Heart left ventricle (tissue), 16 donors: ENCODE measurements at regions not wholly inside any gene's neighbourhood (a gene's known extent, or its start where the extent isn't known, plus 50 kb on each side); places are given as distances from the start of the nearest gene placed in this dataset.
"Not testable (repeated sequence)": the region's sequence is repeated elsewhere in the genome, so short reads cannot be mapped to it uniquely, and the experiment has no call there.

Experiments used
- ATAC-seq, 4 donors: fragments of 200-7000 bp; cut with Tn5 transposase; one replicate each; pipeline ENCODE4 v1.9.1; 2020 to 2022; ENCODE audit warnings: moderate library complexity in 4 of 4, mild to moderate bottlenecking in 3 of 4, moderate number of reproducible peaks in 1 of 4
- DNase-seq, 5 donors: peaks; one replicate each; pipeline ENCODE4 v3.0.0-alpha.2; 2020
- H3K27ac ChIP-seq, 12 donors: fragments of 200-600 bp; sonication (generic) in 4 of 12; one replicate each; pipeline versions ENCODE4 v1.5.0 to v1.8.0; 2016 to 2022; ENCODE audit warnings: mild to moderate bottlenecking in 2 of 12
- H3K27me3 ChIP-seq, 9 donors: fragments of 200-600 bp; sonication (generic) in 2 of 9; one replicate each; pipeline versions ENCODE4 v1.5.1 to v1.8.0; 2016 to 2022; ENCODE audit warnings: mild to moderate bottlenecking in 3 of 9
- H3K36me3 ChIP-seq, 9 donors: fragments of 200-600 bp; sonication (generic) in 2 of 9; one replicate each; pipeline versions ENCODE4 v1.5.0 to v1.8.0; 2018 to 2022; ENCODE audit warnings: mild to moderate bottlenecking in 2 of 9
- H3K4me1 ChIP-seq, 12 donors: fragments of 200-600 bp; sonication (generic) in 4 of 12; one replicate each; pipeline versions ENCODE4 v1.5.0 to v1.8.0; 2016 to 2022; ENCODE audit warnings: mild to moderate bottlenecking in 3 of 12
- H3K4me3 ChIP-seq, 12 donors: fragments of 200-600 bp; sonication (generic) in 4 of 12; one replicate each; pipeline versions ENCODE4 v1.5.0 to v1.8.0; 2017 to 2022; ENCODE audit warnings: mild to moderate bottlenecking in 9 of 12, moderate library complexity in 4 of 12
- H3K9me3 ChIP-seq, 12 donors: fragments of 200-600 bp; sonication (generic) in 4 of 12; one replicate each; pipeline versions ENCODE4 v1.5.0 to v1.8.0; 2016 to 2022; ENCODE audit warnings: mild to moderate bottlenecking in 1 of 12
- CTCF ChIP-seq, 12 donors: fragments of 200-600 bp; sonication (generic) in 4 of 12; IDR thresholded peaks; one replicate each; pipeline versions ENCODE4 v1.5.0 to v1.8.0; 2018 to 2022; ENCODE audit warnings: antibody characterized with exemption in 12 of 12, mild to moderate bottlenecking in 5 of 12
- POLR2A ChIP-seq, 2 donors: fragments of 450-650 bp; IDR thresholded peaks; one replicate each; pipeline ENCODE4 v1.6.1; 2017; ENCODE audit warnings: antibody characterized with exemption in 2 of 2, mild to moderate bottlenecking in 2 of 2, moderate library complexity in 2 of 2
- WGBS, 4 donors: extraction: QIAGEN DNeasy Blood & Tissue Kit in 2 of 4; methylation state at CpG; one replicate each; pipeline versions ENCODE4 v1.1.5 to v1.1.7; 2013 to 2018; 5-methylcytosine and 5-hydroxymethylcytosine counted together
- intact Hi-C, 10 donors: fragments of 100-400 bp; cut with DNase I; formaldehyde crosslinking; loops; one replicate each; pipeline versions ENCODE4 v1.11.1 to v1.14.2; 2022
- donor health status: ischemic (EF 13 %, LVEDD 7.1; RV severe dilation, severe dysfunction).
- donor health status: healthy with polysubstance abuse.
- donor health status: DM: no; HTN: yes; CAD: no.
- donor health status: DM: no; HTN: no; CAD: no.
- donor health status: ischemic (EF 25% LVEDD 6.9; RV normal size, moderate dysfunction).
- donor health status: ischemic (EF 25% LVEDD 5.7; RV mildly dilated, moderate dysfunction).
- donor health status: healthy.
- donor health status: DM: yes; HTN: yes; CAD: no.
- donor health status: ischemic (EF 35%, LVEDD 5.7; RV mildly dilated, moderate dysfunction).
- donor health status: nonischemic (EF 11% LVEDD 7.7; RV severe dilation, severe dysfunction).
- donor health status: DM: yes; HTN: yes; CAD: no.
- donor health status: PGD.
- donor health status: ischemic (EF 29% LVEDD 5.4; RV normal size, mild dysfunction).
- donor health status: nonischemic (EF 23%, LVEDD 6.1; RV moderate dilation, normal function).

GRCh38 chr18:1510542-1511179 is 606.0 kb downstream of the ADCYAP1 start:
- H3K27me3 ChIP-seq = no peaks in the 10 kb centered on the region
- TF ChIP-seq CTCF (IDR thresholded peaks at IDR 0.05) (no peak), POLR2A (IDR thresholded peaks at IDR 0.05) (no peak)
- WGBS, 4 donors = 63 to 100% (median 78%) methylated on average over 1 to 4 of the region's 4 CpGs
- no peak overlapping the region for H3K27ac ChIP-seq
- H3K4me1 ChIP-seq = no peaks in the 10 kb centered on the region
- DNase-seq (peak in 1 of 5 donors; percentile 60), ATAC-seq (peak in 1 of 4 donors; percentile 20)
- no peaks in the 10 kb centered on the region for H3K9me3 ChIP-seq
- no peaks in the 10 kb centered on the region for H3K36me3 ChIP-seq
- intact Hi-C loops = no loop called here
- H3K4me3 ChIP-seq = no peak overlapping the region

- ATAC-seq = no peak
- Histone ChIP-seq H3K9me3 (no peaks in the 10 kb centered on the region), H3K36me3 (no peaks in the 10 kb centered on the region), H3K4me1 (no peaks in the 10 kb centered on the region), H3K27ac (no peak overlapping the region), H3K4me3 (no peak overlapping the region), H3K27me3 (no peaks in the 10 kb centered on the region)
- intact Hi-C loops = no loop called here
- no peak for TF ChIP-seq POLR2A (IDR thresholded peaks at IDR 0.05)
- no peak for TF ChIP-seq CTCF (IDR thresholded peaks at IDR 0.05)
- 50 to 63% (median 57%) methylated on average over 7 of the region's 7 CpGs for WGBS, 4 donors
- no peak for DNase-seq
Observed at GRCh38 chr18:1511619-1512311, 607.1 kb downstream of the ADCYAP1 start.

DNA sequence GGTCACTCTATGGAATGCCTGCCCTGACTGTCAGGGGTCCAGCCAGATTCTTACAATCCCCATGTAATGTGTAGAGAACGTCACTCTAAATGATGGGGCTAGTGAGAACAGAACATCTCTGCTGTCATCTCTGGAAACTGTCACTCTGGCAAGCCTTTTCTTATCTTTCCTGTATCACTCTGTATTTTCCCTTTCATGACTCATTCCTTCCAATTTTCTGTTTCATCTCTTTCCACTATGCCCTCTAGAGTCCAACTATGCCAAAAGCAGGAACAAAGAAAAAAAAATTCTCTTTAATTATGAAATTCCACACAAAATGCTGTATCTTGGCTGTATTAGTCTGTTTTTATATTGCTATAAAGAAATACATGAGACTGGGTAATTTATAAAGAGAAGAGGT is 608.8 kb downstream of the ADCYAP1 start:
- TF ChIP-seq POLR2A (IDR thresholded peaks at IDR 0.05) = no peak
- no peak for TF ChIP-seq CTCF (IDR thresholded peaks at IDR 0.05)
- no peaks in the 10 kb centered on the region for H3K9me3 ChIP-seq
- no peaks in the 10 kb centered on the region for H3K36me3 ChIP-seq
- no peak overlapping the region for H3K27ac ChIP-seq
- no peak overlapping the region for H3K4me3 ChIP-seq
- no peaks in the 10 kb centered on the region for H3K4me1 ChIP-seq
- DNase-seq = no peak
- no peaks in the 10 kb centered on the region for H3K27me3 ChIP-seq
- WGBS, 4 donors = 10 to 22% (median 16%) methylated on average over 1 of the region's 1 CpG
- no peak for ATAC-seq
- intact Hi-C loops = no loop called here

DNA sequence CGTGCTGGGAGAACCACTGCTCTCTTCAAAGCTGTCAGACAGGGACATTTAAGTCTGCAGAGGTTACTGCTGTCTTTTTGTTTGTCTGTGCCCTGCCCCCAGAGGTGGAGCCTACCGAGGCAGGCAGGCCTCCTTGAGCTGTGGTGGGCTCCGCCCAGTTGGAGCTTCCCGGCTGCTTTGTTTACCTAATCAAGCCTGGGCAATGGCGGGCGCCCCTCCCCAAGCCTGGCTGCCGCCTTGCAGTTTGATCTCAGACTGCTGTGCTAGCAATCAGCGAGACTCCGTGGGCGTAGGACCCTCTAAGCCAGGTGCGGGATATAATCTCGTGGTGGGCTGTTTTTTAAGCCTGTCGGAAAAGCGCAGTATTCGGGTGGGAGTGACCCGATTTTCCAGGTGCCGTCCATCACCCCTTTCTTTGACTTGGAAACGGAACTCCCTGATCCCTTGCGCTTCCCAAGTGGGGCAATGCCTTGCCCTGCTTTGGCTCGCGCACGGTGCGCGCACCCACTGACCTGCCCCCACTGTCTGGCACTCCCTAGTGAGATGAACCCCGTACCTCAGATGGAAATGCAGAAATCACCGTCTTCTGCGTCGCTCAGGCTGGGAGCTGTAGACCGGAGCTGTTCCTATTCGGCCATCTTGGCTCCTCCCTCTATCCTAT is 617.0 kb downstream of the ADCYAP1 start:
- ATAC-seq, H3K27me3 ChIP-seq, H3K4me3 ChIP-seq, DNase-seq, H3K4me1 ChIP-seq, H3K36me3 ChIP-seq, H3K9me3 ChIP-seq, H3K27ac ChIP-seq, intact Hi-C loops: not testable (repeated sequence)
- 78 to 86% (median 82%) methylated on average over 28 to 30 of the region's 30 CpGs for WGBS, 4 donors
